MCF 10A (cell line): ENCODE measurements at regions not wholly inside any gene's neighbourhood (a gene's known extent, or its start where the extent isn't known, plus 50 kb on each side); places are given as distances from the start of the nearest gene placed in this dataset.

ENCODE experiments used
- BruUV-seq: library from RNA; stranded (reverse); fragments of 400-500 nt; replicated peaks from 2 replicates; lab custom pipeline; 2021; lab: Mats Ljungman, UMichigan
- CTCF ChIA-PET: fragments of 300-600 bp; sonication (Branson Sonifier 250); formaldehyde crosslinking; extraction: SDS; loops from one replicate; lab custom pipeline; 2021; ENCODE audit warnings: antibody characterized with exemption, inconsistent platforms; lab: Yijun Ruan, JAX
- POLR2A ChIA-PET: fragments of 300-600, 350-650 bp; sonication (Branson Sonifier 250); formaldehyde crosslinking; extraction: SDS; loops from one replicate; lab custom pipeline; 2020; ENCODE audit warnings: antibody characterized with exemption, inconsistent platforms; lab: Yijun Ruan, JAX
- DNase-seq: peaks from one replicate; pipeline ENCODE4 v3.0.0-alpha.2; 2018; ENCODE audit not compliant: unreplicated experiment
- H3K27ac Mint-ChIP-seq: one replicate; pipeline ENCODE4 v1.8.0; 2022; ENCODE audit warnings: mild to moderate bottlenecking, low read depth, mixed read lengths; ENCODE audit not compliant: unreplicated experiment
- H3K27me3 Mint-ChIP-seq: one replicate; pipeline ENCODE4 v1.8.0; 2022; ENCODE audit warnings: mixed read lengths; ENCODE audit not compliant: insufficient read depth, unreplicated experiment
- H3K36me3 Mint-ChIP-seq: one replicate; pipeline ENCODE4 v1.8.0; 2022; ENCODE audit warnings: mild to moderate bottlenecking, moderate library complexity, mixed read lengths; ENCODE audit not compliant: insufficient read depth, unreplicated experiment
- H3K4me1 Mint-ChIP-seq: one replicate; pipeline ENCODE4 v1.8.0; 2022; ENCODE audit warnings: mixed read lengths; ENCODE audit not compliant: insufficient read depth, unreplicated experiment
- H3K4me3 Mint-ChIP-seq: one replicate; pipeline ENCODE4 v1.8.0; 2022; ENCODE audit warnings: mild to moderate bottlenecking, moderate library complexity, mixed read lengths; ENCODE audit not compliant: unreplicated experiment
- H3K9me3 Mint-ChIP-seq: one replicate; pipeline ENCODE4 v1.8.0; 2022; ENCODE audit warnings: mixed read lengths; ENCODE audit not compliant: unreplicated experiment
- CTCF ChIP-seq: fragments of 200-600 bp; IDR thresholded peaks from one replicate; pipeline ENCODE4 v1.8.0; 2022; ENCODE audit warnings: antibody characterized with exemption, mild to moderate bottlenecking; ENCODE audit not compliant: unreplicated experiment
- intact Hi-C: fragments of 100-400 bp; cut with micrococcal nuclease; formaldehyde crosslinking; loops from 2 replicates; pipeline ENCODE4 v1.14.1; 2022

- CTCF ChIA-PET: no interaction called here
Observed at GRCh38 chr7:33697616-33698015, 207.7 kb upstream of the BMPER start.

GRCh38 chr7:33698041-33698440 is 207.3 kb upstream of the BMPER start:
- Mint-ChIP-seq H3K4me3 (no peak overlapping the region), H3K4me1 (peaks cover 9% of the 10 kb centered on the region), H3K27ac (no peak overlapping the region), H3K9me3 (peaks cover 5% of the 10 kb centered on the region), H3K27me3 (no peaks in the 10 kb centered on the region), H3K36me3 (no peaks in the 10 kb centered on the region)
- POLR2A ChIA-PET: no interaction called here
- no peak for TF ChIP-seq CTCF
- intact Hi-C loops: no loop called here
- no TSS peak for BruUV-seq
- DNase-seq: peak; percentile 3
- CTCF ChIA-PET: interaction anchor here (1.3 kb wide), 1 partner anchor 25 kb away, joined by 6 read pairs; no protein-coding TSS in a partner anchor

More at GRCh38 chr7:33697616-33698015, 207.7 kb upstream of the BMPER start:
- intact Hi-C loops: no loop called here
- no peak for TF ChIP-seq CTCF
- H3K9me3 Mint-ChIP-seq: peaks cover 5% of the 10 kb centered on the region
- H3K27ac Mint-ChIP-seq: no peak overlapping the region
- no peaks in the 10 kb centered on the region for H3K27me3 Mint-ChIP-seq
- POLR2A ChIA-PET: no interaction called here
- peaks cover 14% of the 10 kb centered on the region for H3K4me1 Mint-ChIP-seq
- no peak overlapping the region for H3K4me3 Mint-ChIP-seq
- no TSS peak for BruUV-seq
- no peaks in the 10 kb centered on the region for H3K36me3 Mint-ChIP-seq
- DNase-seq: no peak

DNA sequence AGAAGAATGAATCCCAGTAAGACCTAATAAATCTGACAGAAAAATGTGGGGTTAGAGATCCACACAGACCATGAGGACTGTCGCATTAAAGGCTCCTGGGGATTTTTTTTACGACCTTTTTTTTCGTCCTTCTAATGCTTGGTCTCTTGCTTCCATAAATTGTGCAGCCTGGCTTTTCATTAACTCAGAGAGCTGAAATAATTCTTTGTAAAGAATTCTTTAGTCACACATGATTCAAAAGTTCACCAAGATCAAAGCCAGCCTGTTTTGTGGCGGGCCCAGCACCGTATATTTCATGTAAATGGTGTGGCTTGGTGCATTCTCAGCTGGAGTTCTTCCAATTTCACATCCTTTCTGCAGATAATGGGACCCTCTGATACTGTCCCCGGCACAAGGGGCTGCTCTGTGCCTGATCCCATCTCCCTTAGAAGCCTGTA is 206.6 kb upstream of the BMPER start:
- intact Hi-C loops: no loop called here
- no TSS peak for BruUV-seq
- H3K27me3 Mint-ChIP-seq: no peaks in the 10 kb centered on the region
- DNase-seq: no peak
- no peak overlapping the region for H3K27ac Mint-ChIP-seq
- H3K36me3 Mint-ChIP-seq: peaks cover 6% of the 10 kb centered on the region
- H3K9me3 Mint-ChIP-seq: peaks cover 5% of the 10 kb centered on the region
- ChIA-PET POLR2A (no interaction called here), CTCF (interaction anchor here (0.7 to 1.3 kb wide), 2 partner anchors 25 kb away, joined by 3 to 6 read pairs; no protein-coding TSS in a partner anchor)
- peaks cover 6% of the 10 kb centered on the region for H3K4me1 Mint-ChIP-seq
- TF ChIP-seq CTCF: no peak
- no peak overlapping the region for H3K4me3 Mint-ChIP-seq

DNA sequence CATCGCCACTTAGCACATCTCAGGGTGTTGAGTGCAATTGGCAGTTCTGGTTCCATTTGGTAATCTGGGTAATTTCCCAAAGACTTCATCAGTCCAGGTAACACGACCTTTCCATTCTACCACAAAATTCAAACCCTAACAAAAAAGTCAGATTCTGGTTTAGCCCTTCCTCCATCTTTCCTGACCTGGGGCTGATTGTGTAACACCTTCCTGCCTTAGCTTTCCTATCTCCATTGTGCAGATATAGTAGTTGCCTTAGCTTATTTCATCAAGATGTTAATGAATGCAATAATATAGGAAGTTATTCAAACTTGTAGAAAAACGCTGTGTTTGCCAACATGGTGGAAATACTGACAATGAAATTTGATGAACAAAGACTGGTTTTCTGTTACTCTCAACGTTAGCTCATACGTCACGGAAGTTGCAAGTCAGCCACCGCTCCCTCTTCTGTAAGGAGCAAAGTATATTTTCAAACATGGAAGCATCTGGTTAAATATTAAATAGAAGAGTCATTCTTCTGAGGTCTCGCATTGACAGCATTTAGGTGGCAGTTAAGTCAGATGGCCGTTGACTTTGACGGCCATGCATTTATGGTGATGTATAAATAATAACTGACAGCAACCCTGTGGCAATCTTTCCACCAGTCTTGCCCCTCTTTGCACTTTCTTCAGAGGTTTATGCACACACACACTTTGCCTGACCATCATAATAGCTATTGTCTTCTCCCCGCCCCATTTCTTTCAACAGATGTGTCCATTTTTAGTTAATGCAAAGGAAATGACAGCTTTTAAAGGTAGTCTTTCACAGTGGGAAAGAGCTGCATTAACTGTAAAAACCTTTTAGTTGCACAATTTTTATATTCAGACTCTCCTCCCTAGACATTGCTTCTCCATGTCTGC is 205.1 kb upstream of the BMPER start:
- H3K4me3 Mint-ChIP-seq: no peak overlapping the region
- TF ChIP-seq CTCF: no peak
- peaks cover 5% of the 10 kb centered on the region for H3K9me3 Mint-ChIP-seq
- H3K27ac Mint-ChIP-seq: no peak overlapping the region
- ChIA-PET CTCF (interaction anchor here (0.6 to 1.8 kb wide), 5 partner anchors 8 to 458 kb away, joined by 3 to 5 read pairs (median 3); no protein-coding TSS in a partner anchor), POLR2A (no interaction called here)
- H3K4me1 Mint-ChIP-seq: peaks cover 6% of the 10 kb centered on the region
- intact Hi-C loops: no loop called here
- DNase-seq: no peak
- no TSS peak for BruUV-seq
- peaks cover 6% of the 10 kb centered on the region for H3K36me3 Mint-ChIP-seq
- H3K27me3 Mint-ChIP-seq: no peaks in the 10 kb centered on the region
